GM21381 (cell line): ENCODE measurements at regions not wholly inside any gene's neighbourhood (a gene's known extent, or its start where the extent isn't known, plus 50 kb on each side); places are given as distances from the start of the nearest gene placed in this dataset.
"Not testable (repeated sequence)": the region's sequence is repeated elsewhere in the genome, so short reads cannot be mapped to it uniquely, and the experiment has no call there.

ENCODE experiments used
- ATAC-seq: cut with Tn5 transposase; IDR thresholded peaks from one replicate; pipeline ENCODE4 v1.9.1; 2021; ENCODE audit warnings: mild to moderate bottlenecking, moderate library complexity; ENCODE audit not compliant: unreplicated experiment

DNA sequence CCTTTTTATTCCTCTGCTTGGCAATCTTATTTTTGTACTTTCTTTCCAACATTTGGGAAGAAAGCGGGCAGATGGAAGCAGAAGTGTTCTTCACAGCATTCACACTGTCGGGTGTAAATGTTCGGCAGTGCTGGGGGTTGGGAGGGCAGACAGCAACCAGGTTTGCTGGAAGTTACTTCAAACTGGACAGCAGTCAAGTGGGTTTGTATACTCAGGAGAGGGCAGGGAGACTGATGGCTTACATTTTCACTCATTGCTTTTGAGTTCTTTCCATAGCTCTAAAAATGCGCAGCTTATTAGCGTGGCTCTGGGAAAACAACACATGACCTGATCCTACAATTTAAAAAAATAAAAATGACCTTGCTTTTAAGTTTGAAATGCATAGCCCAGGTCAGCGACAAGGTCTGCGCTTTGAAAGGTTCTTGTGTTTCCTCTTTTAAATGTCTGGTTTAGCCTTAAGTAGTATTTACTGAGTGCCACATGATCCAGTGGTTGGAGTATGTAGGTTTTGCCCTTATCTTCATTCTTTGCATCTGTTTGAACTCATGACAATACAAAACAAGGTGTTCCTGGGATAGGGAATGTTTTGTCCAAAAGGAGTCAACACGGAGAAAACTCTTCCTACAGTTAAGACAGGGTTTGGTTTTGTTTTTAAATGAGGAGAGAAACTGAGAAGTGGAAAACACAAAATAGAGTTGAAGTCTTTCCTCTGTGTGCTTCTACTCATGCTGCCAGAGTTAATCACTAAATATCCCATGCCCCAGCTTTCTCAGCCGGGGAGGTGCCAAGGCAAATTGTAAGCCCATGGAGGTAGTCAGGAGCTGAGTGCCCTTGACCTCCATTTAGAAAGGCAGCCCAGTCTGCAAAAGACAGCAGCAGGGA, 132.7 kb upstream of the DMRT1 start:
- ATAC-seq = no peak

GRCh38 chr9:710951-711745, 130.3 kb upstream of the DMRT1 start:
- ATAC-seq = no peak

- ATAC-seq = no peak
Observed at GRCh38 chr9:711761-712553, 129.5 kb upstream of the DMRT1 start.

DNA sequence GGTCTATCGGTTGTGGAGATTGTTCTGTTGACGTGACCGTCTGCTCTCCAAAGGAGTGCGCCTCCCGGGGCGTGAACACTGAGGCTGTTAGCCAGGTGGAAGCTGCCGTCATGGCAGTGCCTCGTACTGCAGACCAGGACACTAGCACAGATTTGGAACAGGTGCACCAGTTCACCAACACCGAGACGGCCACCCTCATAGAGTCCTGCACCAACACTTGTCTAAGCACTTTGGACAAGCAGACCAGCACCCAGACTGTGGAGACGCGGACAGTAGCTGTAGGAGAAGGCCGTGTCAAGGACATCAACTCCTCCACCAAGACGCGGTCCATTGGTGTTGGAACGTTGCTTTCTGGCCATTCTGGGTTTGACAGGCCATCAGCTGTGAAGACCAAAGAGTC, 128.9 kb upstream of the DMRT1 start:
- no peak for ATAC-seq

DNA sequence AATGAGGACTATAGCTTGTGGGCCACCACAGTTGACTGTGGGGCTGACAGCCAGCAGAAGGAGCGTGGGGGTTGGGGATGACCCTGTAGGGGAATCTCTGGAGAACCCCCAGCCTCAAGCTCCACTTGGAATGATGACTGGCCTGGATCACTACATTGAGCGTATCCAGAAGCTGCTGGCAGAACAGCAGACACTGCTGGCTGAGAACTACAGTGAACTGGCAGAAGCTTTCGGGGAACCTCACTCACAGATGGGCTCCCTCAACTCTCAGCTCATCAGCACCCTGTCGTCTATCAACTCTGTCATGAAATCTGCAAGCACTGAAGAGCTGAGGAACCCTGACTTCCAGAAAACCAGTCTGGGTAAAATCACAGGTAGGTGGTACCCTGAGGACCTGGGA, 128.4 kb upstream of the DMRT1 start:
- no peak for ATAC-seq

DNA sequence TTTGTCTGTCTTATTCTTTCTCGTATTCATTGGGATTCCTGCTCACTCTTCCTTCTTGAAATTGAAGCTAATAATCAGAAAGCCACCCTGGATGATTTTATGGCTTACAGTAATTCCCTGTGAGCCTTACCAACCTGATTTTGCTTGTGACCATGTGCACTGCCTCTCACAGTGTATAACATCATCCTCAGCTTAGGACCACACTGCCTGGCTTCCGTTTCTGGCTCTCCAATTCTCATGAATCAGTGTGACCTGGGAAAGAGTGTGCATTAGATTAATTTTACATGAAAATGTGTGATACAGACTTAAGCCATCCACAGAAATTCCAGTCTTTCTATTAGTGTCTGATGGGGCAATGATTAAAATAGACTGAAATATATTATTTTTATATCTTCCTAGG, 126.8 kb upstream of the DMRT1 start:
- ATAC-seq = no peak

- no peak for ATAC-seq
Observed at GRCh38 chr9:715300-715699, 126.2 kb upstream of the DMRT1 start.

DNA sequence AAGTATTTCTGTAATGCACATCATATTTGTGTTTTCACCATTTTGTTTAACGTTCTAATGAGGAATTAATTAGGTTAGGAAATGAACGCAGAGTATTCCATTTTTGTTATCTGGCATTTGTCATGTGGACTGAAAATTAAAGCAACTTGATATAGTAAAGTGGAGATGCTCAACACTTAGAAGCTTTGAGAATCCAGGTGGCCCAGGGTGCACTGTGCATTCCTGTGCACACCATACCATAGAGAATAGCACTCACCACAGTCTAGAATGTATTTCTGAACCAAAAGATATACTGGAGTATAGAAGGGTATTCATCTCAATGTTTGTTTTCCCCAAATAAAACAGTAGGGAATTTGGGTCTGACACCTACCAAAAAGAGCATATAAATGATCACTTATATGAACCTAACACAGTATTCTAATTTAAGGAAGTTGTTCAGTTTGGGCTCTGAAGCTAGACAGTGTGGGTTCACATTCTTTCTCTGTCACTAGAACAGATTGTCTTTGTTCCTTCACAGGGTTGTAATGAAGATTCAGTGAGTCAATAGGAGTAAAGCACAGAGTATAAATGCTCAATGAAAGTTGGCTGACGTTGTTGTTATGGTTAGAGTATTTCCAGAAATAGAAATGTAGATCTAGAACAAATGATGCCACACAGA, 125.6 kb upstream of the DMRT1 start:
- no peak for ATAC-seq

GRCh38 chr9:717722-718121, 123.8 kb upstream of the DMRT1 start:
- no peak for ATAC-seq

DNA sequence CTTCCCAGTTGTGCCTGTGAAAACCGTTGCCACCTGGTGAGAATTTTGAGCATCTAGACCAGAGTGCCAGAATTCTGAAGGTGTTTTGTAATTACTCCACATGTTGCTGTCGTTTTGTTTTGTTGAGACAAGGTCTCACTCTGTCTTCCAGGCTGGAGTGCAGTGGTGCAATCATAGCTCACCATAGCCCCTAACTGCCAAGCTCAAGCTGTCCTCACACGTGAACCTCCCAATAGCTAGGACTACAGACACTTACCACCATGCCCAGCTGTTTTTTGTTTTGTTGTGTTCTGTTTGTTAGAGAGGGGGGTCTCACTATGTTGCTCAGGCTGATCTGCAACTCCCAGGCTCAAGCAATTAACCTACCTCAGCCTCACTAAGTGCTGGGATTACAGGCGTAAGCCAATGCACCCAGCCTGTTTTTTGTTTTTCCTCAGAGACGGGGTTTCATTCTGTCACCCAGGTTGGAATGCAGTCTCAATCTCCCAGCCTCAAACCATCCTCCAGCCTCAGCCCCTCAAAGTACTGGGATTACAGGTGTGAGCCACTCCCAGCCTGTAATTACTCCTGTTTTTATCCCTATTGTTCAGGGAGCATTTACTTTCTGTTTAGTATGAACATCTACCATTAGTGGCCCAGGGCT, 121.1 kb upstream of the DMRT1 start:
- no peak for ATAC-seq

GRCh38 chr9:722388-722980, 119.0 kb upstream of the DMRT1 start:
- no peak for ATAC-seq

- not testable (repeated sequence) for ATAC-seq
Observed at GRCh38 chr9:724461-724860, 117.0 kb upstream of the DMRT1 start.

GRCh38 chr9:726005-726404, 115.5 kb upstream of the DMRT1 start:
- no peak for ATAC-seq

DNA sequence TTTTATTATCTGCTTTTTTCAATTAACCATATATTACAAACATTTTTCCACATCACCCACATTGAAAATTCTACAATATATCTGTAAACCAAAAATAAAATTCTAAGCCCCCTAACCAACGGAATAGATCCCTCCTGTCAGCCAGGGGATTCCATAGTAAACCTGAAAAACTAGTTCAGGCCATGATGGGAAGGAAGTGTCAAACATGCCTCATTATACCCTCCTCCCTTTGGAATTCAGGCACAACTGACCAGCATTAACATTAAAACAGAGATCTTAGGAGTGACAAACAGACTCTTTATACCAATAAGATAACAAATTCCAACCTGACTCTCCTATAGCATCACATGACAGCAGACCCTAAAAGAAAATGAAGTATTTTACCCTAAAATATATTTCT, 113.7 kb upstream of the DMRT1 start:
- no peak for ATAC-seq

DNA sequence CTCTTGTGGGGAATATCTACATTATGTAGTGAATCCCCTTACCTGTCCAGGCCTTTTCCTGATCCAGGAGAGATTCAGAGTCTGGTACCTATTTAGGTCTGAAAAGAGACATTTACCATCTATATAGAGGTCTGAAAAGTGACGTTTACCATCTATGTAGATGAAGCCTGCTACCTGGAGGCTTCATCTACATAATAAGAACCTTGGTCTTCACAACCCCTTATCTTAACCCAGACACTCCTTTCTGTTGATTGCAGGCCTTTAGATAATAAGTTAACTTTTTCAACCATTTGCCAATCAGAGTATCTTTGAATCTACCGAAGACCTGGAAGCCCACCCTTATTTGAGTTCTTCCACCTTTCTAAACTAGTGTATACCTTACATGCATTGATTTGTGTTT, 113.0 kb upstream of the DMRT1 start:
- no peak for ATAC-seq

DNA sequence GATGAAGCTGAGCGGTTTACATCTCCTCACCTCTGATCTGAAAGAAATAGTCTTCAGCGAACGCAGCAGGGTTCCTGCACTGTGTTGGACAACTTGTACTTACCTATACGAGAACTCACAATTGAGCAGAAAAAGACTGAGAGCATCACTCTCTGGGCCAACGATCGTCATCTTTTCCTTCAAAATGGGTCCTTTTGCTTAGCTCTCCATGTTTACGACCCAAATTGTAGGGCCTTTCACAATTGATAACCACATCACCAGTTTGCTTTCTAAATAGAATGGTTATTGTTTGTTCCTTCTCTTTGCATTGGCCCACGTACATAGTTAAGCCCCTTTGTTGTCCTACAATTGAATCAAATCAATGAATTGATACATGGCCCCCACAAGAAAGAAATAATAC, 110.0 kb upstream of the DMRT1 start:
- ATAC-seq = no peak

GRCh38 chr9:734831-735511, 106.5 kb upstream of the DMRT1 start:
- no peak for ATAC-seq

- no peak for ATAC-seq
Observed at GRCh38 chr9:737400-738120, 103.9 kb upstream of the DMRT1 start.
